Endothelial cell of umbilical vein (primary cell): ENCODE measurements at regions not wholly inside any gene's neighbourhood (a gene's known extent, or its start where the extent isn't known, plus 50 kb on each side); places are given as distances from the start of the nearest gene placed in this dataset.

Source experiments
- BruUV-seq: library from RNA; stranded (reverse); fragments of 400-500 nt; replicated peaks from 2 replicates; lab custom pipeline; 2021; lab: Mats Ljungman, UMichigan
- CTCF ChIA-PET: fragments of 300-600, 350-600 bp; sonication (Branson Sonifier 250); formaldehyde crosslinking; loops from one replicate; lab custom pipeline; 2021; ENCODE audit warnings: antibody characterized with exemption, inconsistent platforms; lab: Charles Lee
- POLR2A ChIA-PET: fragments of 300-600, 350-600 bp; sonication (Branson Sonifier 250); formaldehyde crosslinking; loops from one replicate; lab custom pipeline; 2021; ENCODE audit warnings: antibody characterized with exemption, inconsistent platforms; lab: Charles Lee
- DNase-seq: peaks from one replicate; pipeline ENCODE4 v3.0.0-alpha.2; 2011; ENCODE audit warnings: low read depth, low spot score
- FAIRE-seq: peaks from 2 replicates; lab custom pipeline; 2011; peaks lifted over from hg19 to GRCh38; lab: Jason Lieb, UNC
- H2AFZ ChIP-seq: 2 replicates; pipeline ENCODE4 v1.6.0; 2012; ENCODE audit warnings: low read depth, low read length, control low read depth, inconsistent platforms
- H3K27ac ChIP-seq: 2 replicates; pipeline ENCODE4 v1.5.1; 2011; ENCODE audit warnings: low read depth, mild to moderate bottlenecking, control low read depth, low read length, moderate library complexity; ENCODE audit not compliant: insufficient read depth
- H3K27me3 ChIP-seq, 2 experiments: 2 replicates each; pipeline versions ENCODE4 v1.6.0 to v1.6.1; 2011; ENCODE audit warnings: low read length in 2 of 2, mixed read lengths in 1 of 2; ENCODE audit not compliant: control insufficient read depth in 2 of 2, insufficient read depth in 2 of 2
- H3K36me3 ChIP-seq, 2 experiments: 2 replicates in 1 of 2; 3 replicates in 1 of 2; pipeline ENCODE4 v1.5.1; 2011; ENCODE audit warnings: low read length in 2 of 2, mild to moderate bottlenecking in 1 of 2, moderate library complexity in 1 of 2; ENCODE audit not compliant: control insufficient read depth in 2 of 2, insufficient read depth in 2 of 2; ENCODE audit errors: extremely low read depth in 1 of 2
- H3K4me1 ChIP-seq: 3 replicates; pipeline ENCODE4 v1.5.1; 2011; ENCODE audit warnings: mild to moderate bottlenecking, low read length; ENCODE audit not compliant: control insufficient read depth, insufficient read depth; ENCODE audit errors: extremely low read depth
- H3K4me2 ChIP-seq: 2 replicates; pipeline ENCODE4 v1.6.1; 2011; ENCODE audit warnings: low read length, control low read depth, mixed read lengths; ENCODE audit not compliant: insufficient read depth
- H3K4me3 ChIP-seq, 3 experiments: fragments of 200-600 bp in 1 of 3; sonication (generic), shearing (Covaris generic) in 1 of 3; replicated peaks in 1 of 3; 2 replicates each; pipeline ENCODE4 v1.5.1; 2011 to 2016; ENCODE audit warnings: control low read depth in 3 of 3, low read length in 3 of 3, mild to moderate bottlenecking in 2 of 3, inconsistent platforms in 1 of 3, low read depth in 1 of 3, moderate library complexity in 1 of 3; ENCODE audit not compliant: insufficient read depth in 1 of 3
- H3K79me2 ChIP-seq: 2 replicates; pipeline ENCODE4 v1.6.0; 2012; ENCODE audit warnings: low read length, inconsistent platforms; ENCODE audit not compliant: control insufficient read depth, insufficient read depth
- H3K9ac ChIP-seq: replicated peaks from 2 replicates; pipeline ENCODE3; 2011; ENCODE audit warnings: low read length, control low read depth; ENCODE audit not compliant: insufficient read depth; ENCODE audit errors: extremely low read depth
- H3K9me1 ChIP-seq: replicated peaks from 3 replicates; pipeline ENCODE4 v1.6.0; 2011; ENCODE audit warnings: mild to moderate bottlenecking, low read length; ENCODE audit not compliant: control insufficient read depth, insufficient read depth; ENCODE audit errors: extremely low read depth
- H3K9me3 ChIP-seq: replicated peaks from 2 replicates; pipeline ENCODE4 v1.5.1; 2012; ENCODE audit warnings: low read length, inconsistent platforms; ENCODE audit not compliant: control insufficient read depth, insufficient read depth
- H4K20me1 ChIP-seq: replicated peaks from 2 replicates; pipeline ENCODE3; 2011; ENCODE audit warnings: mild to moderate bottlenecking, low read length; ENCODE audit not compliant: control insufficient read depth, insufficient read depth; ENCODE audit errors: extremely low read depth
- CTCF ChIP-seq, 2 donors: IDR thresholded peaks; 1 replicate in 1 of 2; 2 replicates in 1 of 2; pipeline ENCODE4 v1.5.1; 2011; ENCODE audit warnings: low read length in 2 of 2, mild to moderate bottlenecking in 2 of 2, moderate library complexity in 2 of 2, control low read depth in 1 of 2, inconsistent platforms in 1 of 2, low read depth in 1 of 2; ENCODE audit not compliant: insufficient read depth in 1 of 2; ENCODE audit errors: extremely low read depth in 1 of 2
- EZH2 ChIP-seq: IDR thresholded peaks from 2 replicates; pipeline ENCODE4 v1.6.1; 2012; ENCODE audit warnings: borderline replicate concordance, low read depth, mild to moderate bottlenecking, moderate library complexity, low read length, inconsistent platforms; ENCODE audit not compliant: severe bottlenecking
- FOS ChIP-seq: IDR thresholded peaks from 2 replicates; pipeline ENCODE4 v1.6.1; 2011; ENCODE audit warnings: mild to moderate bottlenecking, low read length, moderate library complexity, borderline replicate concordance; ENCODE audit not compliant: insufficient read depth
- JUN ChIP-seq: IDR thresholded peaks from 2 replicates; pipeline ENCODE4 v1.6.1; 2011; ENCODE audit warnings: borderline replicate concordance, low read depth; ENCODE audit not compliant: insufficient read length, insufficient read depth
- MYC ChIP-seq: IDR thresholded peaks from one replicate; pipeline ENCODE4 v1.6.1; 2011; ENCODE audit warnings: mild to moderate bottlenecking, low read depth, low read length
- POLR2A ChIP-seq: IDR thresholded peaks from 2 replicates; pipeline ENCODE4 v1.6.1; 2012; ENCODE audit warnings: low read depth, mild to moderate bottlenecking, control low read depth, low read length
- POLR2AphosphoS5 ChIP-seq: IDR thresholded peaks from 2 replicates; pipeline ENCODE4 v1.6.1; 2012; ENCODE audit warnings: low read depth, mild to moderate bottlenecking, control low read depth, low read length, moderate library complexity; ENCODE audit not compliant: insufficient read depth
- dilution Hi-C: fragments of 300-500 bp; cut with MboI; formaldehyde crosslinking; loops from one replicate; pipeline ENCODE4 v1.15.0; 2019; ENCODE audit warnings: low sequenced_read_pairs; ENCODE audit not compliant: extremely low pct_ligation_motif_present
- intact Hi-C: fragments of 100-400 bp; cut with micrococcal nuclease; formaldehyde crosslinking; loops from one replicate; pipeline ENCODE4 v1.10.0; 2022

- Histone ChIP-seq H2AFZ (no peak overlapping the region), H3K79me2 (no peaks in the 10 kb centered on the region), H3K27ac (no peak overlapping the region), H3K4me2 (no peak overlapping the region), H3K4me1 (no peaks in the 10 kb centered on the region), H3K9ac (no peak overlapping the region), H3K4me3 (no peak overlapping the region), H3K9me1 (no peaks in the 10 kb centered on the region), H3K9me3 (no peaks in the 10 kb centered on the region), H3K36me3 (no peaks in the 10 kb centered on the region), H4K20me1 (no peaks in the 10 kb centered on the region), H3K27me3 (no peaks in the 10 kb centered on the region)
- TF ChIP-seq POLR2AphosphoS5: no peak
- no peak for TF ChIP-seq JUN
- TF ChIP-seq POLR2A: no peak
- TF ChIP-seq MYC: no peak
- no peak for TF ChIP-seq FOS
- intact Hi-C loops (no loop called here), dilution Hi-C loops (no loop called here)
- no peak for DNase-seq
- ChIA-PET POLR2A (no interaction called here), CTCF (interaction anchor here (3.3 kb wide), 1 partner anchor 8 kb away, joined by 14 read pairs; no protein-coding TSS in a partner anchor)
- BruUV-seq: no TSS peak
- no peak for FAIRE-seq
Observed at GRCh38 chr3:157871838-157872460, 234.3 kb downstream of the SHOX2 start.

GRCh38 chr3:157871248-157871647, 235.0 kb downstream of the SHOX2 start:
- no peak for DNase-seq
- ChIA-PET CTCF (interaction anchor here (1.7 kb wide), 1 partner anchor 563 kb away, joined by 7 read pairs; no protein-coding TSS in a partner anchor), POLR2A (no interaction called here)
- no peak for FAIRE-seq
- TF ChIP-seq FOS: no peak
- TF ChIP-seq JUN: no peak
- TF ChIP-seq EZH2: no peak
- TF ChIP-seq CTCF (IDR thresholded peaks at IDR 0.05; ENCODE audit: extremely low read depth in 1 of 2, insufficient read depth in 1 of 2, low read depth in 1 of 2, low read length in 2 of 2): no peak
- TF ChIP-seq POLR2A: no peak
- no peak for TF ChIP-seq POLR2AphosphoS5
- dilution Hi-C loops (no loop called here), intact Hi-C loops (no loop called here)
- no peak overlapping the region for H3K27ac ChIP-seq
- no peak overlapping the region for H2AFZ ChIP-seq
- no peak overlapping the region for H3K4me3 ChIP-seq
- BruUV-seq: no TSS peak
- H3K4me1 ChIP-seq: no peaks in the 10 kb centered on the region
- no peak overlapping the region for H3K9ac ChIP-seq
- H3K27me3 ChIP-seq: no peaks in the 10 kb centered on the region
- H3K36me3 ChIP-seq: no peaks in the 10 kb centered on the region
- no peaks in the 10 kb centered on the region for H3K9me3 ChIP-seq
- no peaks in the 10 kb centered on the region for H3K79me2 ChIP-seq
- H3K4me2 ChIP-seq: no peak overlapping the region
- H4K20me1 ChIP-seq: no peaks in the 10 kb centered on the region
- H3K9me1 ChIP-seq: no peaks in the 10 kb centered on the region
